ENCODE measurements at regions not wholly inside any gene's neighbourhood (a gene's known extent, or its start where the extent isn't known, plus 50 kb on each side); places are given as distances from the start of the nearest gene placed in this dataset.
"Not testable (repeated sequence)": the region's sequence is repeated elsewhere in the genome, so short reads cannot be mapped to it uniquely, and the experiment has no call there.

DNA sequence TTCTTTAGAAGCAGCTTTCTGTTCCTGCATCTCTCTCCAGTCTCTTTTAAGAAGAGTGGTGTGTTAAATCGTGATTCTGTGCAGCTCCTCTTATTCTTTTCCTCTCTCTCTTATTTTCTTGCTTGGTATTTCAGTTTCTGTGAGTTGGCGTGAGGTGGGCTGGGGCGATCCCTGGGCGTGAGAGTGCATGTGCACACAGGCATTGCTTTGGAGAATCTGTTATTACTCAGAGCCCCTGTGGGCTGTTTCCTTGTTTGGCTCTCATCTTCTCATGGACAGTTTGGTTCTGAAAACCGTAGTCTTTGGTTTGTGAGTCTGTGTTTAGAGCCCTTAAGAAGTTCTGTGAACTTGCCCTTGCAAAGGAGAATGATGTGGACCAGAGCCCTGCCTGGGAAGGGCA is 97.2 kb upstream of the CLNK start:
- Histone ChIP-seq H3K27ac (ENCODE audit: low read depth in 1 of 2, low read length in 2 of 2) (no peak overlapping the region), H3K36me3 (ENCODE audit: control insufficient read depth in 4 of 4, insufficient read depth in 3 of 4, low read depth in 1 of 4, low read length in 3 of 4) (no peaks in the 10 kb centered on the region), H3K4me1 (ENCODE audit: control insufficient read depth in 4 of 4, insufficient read depth in 4 of 4, low read length in 3 of 4) (no peaks in the 10 kb centered on the region), H3K4me3 (ENCODE audit: low read depth in 1 of 3, low read length in 3 of 3) (no peak overlapping the region), H3K9ac (ENCODE audit: low read depth in 1 of 2, low read length in 2 of 2) (no peak overlapping the region), H3K27me3 (ENCODE audit: control insufficient read depth in 4 of 4, insufficient read depth in 4 of 4, low read length in 3 of 4) (no peaks in the 10 kb centered on the region), H3K9me3 (ENCODE audit: control insufficient read depth in 4 of 4, low read length in 3 of 4) (no peaks in the 10 kb centered on the region)
- TF ChIP-seq NR2F2 (IDR thresholded peaks at IDR 0.05): no peak
- no peak for TF ChIP-seq TAF1 (conservative IDR thresholded peaks at IDR 0.05)
- TF ChIP-seq FOXA2 (IDR thresholded peaks at IDR 0.05): no peak
- no peak for TF ChIP-seq HNF4A (conservative IDR thresholded peaks at IDR 0.05)
- no peak for TF ChIP-seq JUND (IDR thresholded peaks at IDR 0.05)
- TF ChIP-seq, protein P1, sequence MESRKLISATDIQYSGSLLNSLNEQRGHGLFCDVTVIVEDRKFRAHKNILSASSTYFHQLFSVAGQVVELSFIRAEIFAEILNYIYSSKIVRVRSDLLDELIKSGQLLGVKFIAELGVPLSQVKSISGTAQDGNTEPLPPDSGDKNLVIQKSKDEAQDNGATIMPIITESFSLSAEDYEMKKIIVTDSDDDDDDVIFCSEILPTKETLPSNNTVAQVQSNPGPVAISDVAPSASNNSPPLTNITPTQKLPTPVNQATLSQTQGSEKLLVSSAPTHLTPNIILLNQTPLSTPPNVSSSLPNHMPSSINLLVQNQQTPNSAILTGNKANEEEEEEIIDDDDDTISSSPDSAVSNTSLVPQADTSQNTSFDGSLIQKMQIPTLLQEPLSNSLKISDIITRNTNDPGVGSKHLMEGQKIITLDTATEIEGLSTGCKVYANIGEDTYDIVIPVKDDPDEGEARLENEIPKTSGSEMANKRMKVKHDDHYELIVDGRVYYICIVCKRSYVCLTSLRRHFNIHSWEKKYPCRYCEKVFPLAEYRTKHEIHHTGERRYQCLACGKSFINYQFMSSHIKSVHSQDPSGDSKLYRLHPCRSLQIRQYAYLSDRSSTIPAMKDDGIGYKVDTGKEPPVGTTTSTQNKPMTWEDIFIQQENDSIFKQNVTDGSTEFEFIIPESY (IDR thresholded peaks at IDR 0.05): no peak
- TF ChIP-seq, protein P2, sequence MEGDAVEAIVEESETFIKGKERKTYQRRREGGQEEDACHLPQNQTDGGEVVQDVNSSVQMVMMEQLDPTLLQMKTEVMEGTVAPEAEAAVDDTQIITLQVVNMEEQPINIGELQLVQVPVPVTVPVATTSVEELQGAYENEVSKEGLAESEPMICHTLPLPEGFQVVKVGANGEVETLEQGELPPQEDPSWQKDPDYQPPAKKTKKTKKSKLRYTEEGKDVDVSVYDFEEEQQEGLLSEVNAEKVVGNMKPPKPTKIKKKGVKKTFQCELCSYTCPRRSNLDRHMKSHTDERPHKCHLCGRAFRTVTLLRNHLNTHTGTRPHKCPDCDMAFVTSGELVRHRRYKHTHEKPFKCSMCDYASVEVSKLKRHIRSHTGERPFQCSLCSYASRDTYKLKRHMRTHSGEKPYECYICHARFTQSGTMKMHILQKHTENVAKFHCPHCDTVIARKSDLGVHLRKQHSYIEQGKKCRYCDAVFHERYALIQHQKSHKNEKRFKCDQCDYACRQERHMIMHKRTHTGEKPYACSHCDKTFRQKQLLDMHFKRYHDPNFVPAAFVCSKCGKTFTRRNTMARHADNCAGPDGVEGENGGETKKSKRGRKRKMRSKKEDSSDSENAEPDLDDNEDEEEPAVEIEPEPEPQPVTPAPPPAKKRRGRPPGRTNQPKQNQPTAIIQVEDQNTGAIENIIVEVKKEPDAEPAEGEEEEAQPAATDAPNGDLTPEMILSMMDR (IDR thresholded peaks at IDR 0.05; ENCODE audit: low read depth, low read length, missing input control): no peak
- no peak for TF ChIP-seq RAD21 (IDR thresholded peaks at IDR 0.05)
- TF ChIP-seq, protein P3, sequence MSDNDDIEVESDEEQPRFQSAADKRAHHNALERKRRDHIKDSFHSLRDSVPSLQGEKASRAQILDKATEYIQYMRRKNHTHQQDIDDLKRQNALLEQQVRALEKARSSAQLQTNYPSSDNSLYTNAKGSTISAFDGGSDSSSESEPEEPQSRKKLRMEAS (IDR thresholded peaks at IDR 0.05): no peak
- no peak for TF ChIP-seq RXRA (IDR thresholded peaks at IDR 0.05)
- WGBS: 77% methylated on average over 5 of the region's 5 CpGs
- DNase-seq (ENCODE audit: low spot score): no peak

DNA sequence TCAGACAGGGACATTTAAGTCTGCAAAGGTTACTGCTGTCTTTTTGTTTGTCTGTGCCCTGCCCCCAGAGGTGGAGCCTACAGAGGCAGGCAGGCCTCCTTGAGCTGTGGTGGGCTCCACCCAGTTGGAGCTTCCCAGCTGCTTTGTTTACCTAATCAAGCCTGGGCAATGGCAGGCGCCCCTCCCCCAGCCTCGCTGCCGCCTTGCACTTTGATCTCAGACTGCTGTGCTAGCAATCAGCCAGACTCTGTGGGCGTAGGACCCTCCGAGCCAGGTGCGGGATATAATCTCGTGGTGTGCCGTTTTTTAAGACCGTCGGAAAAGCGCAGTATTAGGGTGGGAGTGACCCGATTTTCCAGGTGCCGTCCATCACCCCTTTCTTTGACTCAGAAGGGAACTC is 96.2 kb upstream of the CLNK start:
- H3K9me3 ChIP-seq (ENCODE audit: control insufficient read depth in 4 of 4, low read length in 3 of 4); H3K27ac ChIP-seq (ENCODE audit: low read depth in 1 of 2, low read length in 2 of 2); H3K36me3 ChIP-seq (ENCODE audit: control insufficient read depth in 4 of 4, insufficient read depth in 3 of 4, low read depth in 1 of 4, low read length in 3 of 4); H3K4me1 ChIP-seq (ENCODE audit: control insufficient read depth in 4 of 4, insufficient read depth in 4 of 4, low read length in 3 of 4); H3K4me3 ChIP-seq (ENCODE audit: low read depth in 1 of 3, low read length in 3 of 3); H3K27me3 ChIP-seq (ENCODE audit: control insufficient read depth in 4 of 4, insufficient read depth in 4 of 4, low read length in 3 of 4); H3K9ac ChIP-seq (ENCODE audit: low read depth in 1 of 2, low read length in 2 of 2); DNase-seq (ENCODE audit: low spot score): not testable (repeated sequence)
- WGBS: 80% methylated on average over 13 of the region's 13 CpGs

DNA sequence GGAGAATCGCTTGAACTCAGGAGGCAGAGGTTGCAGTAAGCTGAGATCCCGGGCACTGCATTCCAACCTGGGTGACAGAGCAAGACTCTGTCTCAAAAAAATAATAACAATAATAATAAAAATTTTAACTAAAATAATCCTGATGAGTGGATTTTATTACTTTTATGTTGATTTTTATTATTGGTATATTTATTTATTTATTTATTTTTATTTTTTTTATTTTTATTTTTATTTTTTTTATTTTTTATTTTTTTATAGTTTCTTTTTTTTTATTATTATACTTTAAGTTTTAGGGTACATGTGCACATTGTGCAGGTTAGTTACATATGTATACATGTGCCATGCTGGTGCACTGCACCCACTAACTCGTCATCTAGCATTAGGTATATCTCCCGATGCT is 90.6 kb upstream of the CLNK start:
- not testable (repeated sequence) for H3K9ac ChIP-seq (ENCODE audit: low read depth in 1 of 2, low read length in 2 of 2); H3K27me3 ChIP-seq (ENCODE audit: control insufficient read depth in 4 of 4, insufficient read depth in 4 of 4, low read length in 3 of 4); H3K36me3 ChIP-seq (ENCODE audit: control insufficient read depth in 4 of 4, insufficient read depth in 3 of 4, low read depth in 1 of 4, low read length in 3 of 4); H3K27ac ChIP-seq (ENCODE audit: low read depth in 1 of 2, low read length in 2 of 2); H3K4me1 ChIP-seq (ENCODE audit: control insufficient read depth in 4 of 4, insufficient read depth in 4 of 4, low read length in 3 of 4); H3K4me3 ChIP-seq (ENCODE audit: low read depth in 1 of 3, low read length in 3 of 3); H3K9me3 ChIP-seq (ENCODE audit: control insufficient read depth in 4 of 4, low read length in 3 of 4); DNase-seq (ENCODE audit: low spot score)
- WGBS: 91% methylated on average over 4 of the region's 4 CpGs

DNA sequence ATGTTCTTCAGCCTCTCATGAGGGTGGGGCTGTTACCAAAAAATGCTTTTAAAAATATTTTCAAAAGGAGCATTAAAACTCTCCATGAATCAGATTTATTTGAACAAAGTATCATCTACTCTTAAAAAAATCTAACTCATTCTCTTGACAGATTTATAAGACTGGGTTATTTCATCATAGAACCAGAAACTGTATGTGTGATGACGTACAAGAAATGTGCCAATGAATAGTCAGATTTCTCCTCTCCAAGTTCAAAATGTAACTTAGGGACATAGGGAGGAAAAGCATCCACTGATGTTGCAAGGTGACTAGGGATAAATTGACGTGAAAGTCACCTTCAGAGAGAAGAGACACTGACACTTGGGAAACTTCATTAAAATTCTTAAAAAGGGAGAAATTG is 89.1 kb upstream of the CLNK start:
- Histone ChIP-seq H3K27ac (ENCODE audit: low read depth in 1 of 2, low read length in 2 of 2) (no peak overlapping the region), H3K27me3 (ENCODE audit: control insufficient read depth in 4 of 4, insufficient read depth in 4 of 4, low read length in 3 of 4) (no peaks in the 10 kb centered on the region), H3K9ac (ENCODE audit: low read depth in 1 of 2, low read length in 2 of 2) (no peak overlapping the region), H3K36me3 (ENCODE audit: control insufficient read depth in 4 of 4, insufficient read depth in 3 of 4, low read depth in 1 of 4, low read length in 3 of 4) (no peaks in the 10 kb centered on the region), H3K4me3 (ENCODE audit: low read depth in 1 of 3, low read length in 3 of 3) (no peak overlapping the region), H3K4me1 (ENCODE audit: control insufficient read depth in 4 of 4, insufficient read depth in 4 of 4, low read length in 3 of 4) (no peaks in the 10 kb centered on the region), H3K9me3 (ENCODE audit: control insufficient read depth in 4 of 4, low read length in 3 of 4) (peaks cover 0 to 3% (median 0%) of the 10 kb centered on the region in 4 donors)
- no peak for TF ChIP-seq HNF4G (IDR thresholded peaks at IDR 0.05)
- TF ChIP-seq RXRA (IDR thresholded peaks at IDR 0.05): no peak
- TF ChIP-seq, protein P4, sequence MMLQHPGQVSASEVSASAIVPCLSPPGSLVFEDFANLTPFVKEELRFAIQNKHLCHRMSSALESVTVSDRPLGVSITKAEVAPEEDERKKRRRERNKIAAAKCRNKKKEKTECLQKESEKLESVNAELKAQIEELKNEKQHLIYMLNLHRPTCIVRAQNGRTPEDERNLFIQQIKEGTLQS (IDR thresholded peaks at IDR 0.05): no peak
- no peak for DNase-seq (ENCODE audit: low spot score)
- WGBS: 64% methylated on average over 2 of the region's 2 CpGs

Data from liver (tissue), 8 donors.